Stimulated activated naive CD8-positive, alpha-beta T cell treated with anti-CD3 and anti-CD28 coated beads, Interleukin-15, Interleukin-2, amounts not matched to agents 100 U/mL and 50 U/mL, for 24 hours (primary cell): ENCODE measurements at regions not wholly inside any gene's neighbourhood (a gene's known extent, or its start where the extent isn't known, plus 50 kb on each side); places are given as distances from the start of the nearest gene placed in this dataset.

Experiments used
- ATAC-seq: fragments of 150-1000 bp; cut with Tn5 transposase; one replicate; pipeline ENCODE4 v1.10.0; 2021
- DNase-seq: peaks from one replicate; pipeline ENCODE4 v3.0.0; 2021

- DNase-seq (no peak), ATAC-seq (no peak)
These were observed 343.9 kb upstream of the CADM1 start for GRCh38 chr11:115848080-115848479.

GRCh38 chr11:115845872-115846271 is 341.7 kb upstream of the CADM1 start:
- ATAC-seq: no peak
- no peak for DNase-seq

GRCh38 chr11:115843685-115844084 is 339.5 kb upstream of the CADM1 start:
- ATAC-seq (no peak), DNase-seq (no peak)

GRCh38 chr11:115843111-115843510 is 338.9 kb upstream of the CADM1 start:
- DNase-seq (no peak), ATAC-seq (no peak)

- no peak for ATAC-seq
- DNase-seq: no peak
These were observed 315.8 kb upstream of the CADM1 start for GRCh38 chr11:115820026-115820425.

- DNase-seq (no peak), ATAC-seq (no peak)
These were observed 314.8 kb upstream of the CADM1 start for GRCh38 chr11:115819014-115819413.

DNA sequence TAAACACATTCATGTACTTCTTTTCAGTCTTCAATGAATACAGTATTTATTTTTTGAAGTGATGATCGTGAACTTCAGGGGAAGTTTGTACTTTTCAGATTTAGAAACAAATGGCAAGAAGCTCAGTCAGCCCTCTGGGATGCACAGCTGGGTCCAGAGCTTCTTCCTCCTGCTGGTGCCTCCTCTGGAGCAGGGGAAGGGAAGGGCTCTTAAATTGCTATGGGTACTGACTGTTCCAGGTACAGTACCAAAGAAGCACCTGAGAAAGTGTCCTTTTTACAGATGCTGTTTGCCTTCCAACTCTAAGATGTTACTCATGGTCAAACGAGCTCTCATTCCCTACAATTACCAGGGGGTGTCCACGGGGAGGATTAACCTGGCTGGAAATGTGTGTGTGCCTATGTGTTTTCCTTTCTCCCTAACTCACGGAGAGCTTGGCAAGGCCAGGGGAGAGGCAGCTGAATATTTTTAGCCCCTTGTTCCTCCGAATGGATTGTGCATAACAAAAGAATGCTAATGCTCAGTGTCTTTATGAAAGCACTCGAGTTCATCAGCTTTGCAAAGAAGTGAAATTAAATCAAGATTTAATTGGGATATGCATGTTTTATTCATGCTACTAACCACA is 313.7 kb upstream of the CADM1 start:
- no peak for DNase-seq
- no peak for ATAC-seq

GRCh38 chr11:115808351-115808940 is 304.2 kb upstream of the CADM1 start:
- DNase-seq: no peak
- no peak for ATAC-seq

DNA sequence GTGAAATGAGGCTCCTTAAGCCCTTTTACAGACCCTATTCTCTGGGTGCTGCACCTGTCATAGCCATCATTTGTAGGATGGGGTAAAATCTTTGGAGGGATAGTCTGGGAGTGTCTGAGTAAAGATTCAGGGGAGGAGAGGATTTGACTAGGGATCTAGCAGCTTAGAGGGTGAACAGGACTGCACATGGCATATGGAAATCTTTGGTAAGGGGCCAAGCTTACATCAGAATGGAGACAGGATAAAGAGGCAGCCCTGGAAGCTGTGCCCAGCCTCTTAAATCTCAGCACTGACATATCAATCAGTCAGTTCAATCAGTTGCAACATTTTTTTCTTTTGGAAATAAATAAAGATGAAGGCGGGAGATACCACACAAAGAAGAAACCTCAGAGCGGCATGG is 301.8 kb upstream of the CADM1 start:
- ATAC-seq (no peak), DNase-seq (no peak)

- no peak for ATAC-seq
- DNase-seq: no peak
These were observed 299.0 kb upstream of the CADM1 start for GRCh38 chr11:115803073-115803740.

GRCh38 chr11:115802641-115803040 is 298.4 kb upstream of the CADM1 start:
- DNase-seq (no peak), ATAC-seq (no peak)

GRCh38 chr11:115792903-115793302 is 288.7 kb upstream of the CADM1 start:
- DNase-seq (no peak), ATAC-seq (no peak)

GRCh38 chr11:115787302-115787701 is 283.1 kb upstream of the CADM1 start:
- no peak for DNase-seq

DNA sequence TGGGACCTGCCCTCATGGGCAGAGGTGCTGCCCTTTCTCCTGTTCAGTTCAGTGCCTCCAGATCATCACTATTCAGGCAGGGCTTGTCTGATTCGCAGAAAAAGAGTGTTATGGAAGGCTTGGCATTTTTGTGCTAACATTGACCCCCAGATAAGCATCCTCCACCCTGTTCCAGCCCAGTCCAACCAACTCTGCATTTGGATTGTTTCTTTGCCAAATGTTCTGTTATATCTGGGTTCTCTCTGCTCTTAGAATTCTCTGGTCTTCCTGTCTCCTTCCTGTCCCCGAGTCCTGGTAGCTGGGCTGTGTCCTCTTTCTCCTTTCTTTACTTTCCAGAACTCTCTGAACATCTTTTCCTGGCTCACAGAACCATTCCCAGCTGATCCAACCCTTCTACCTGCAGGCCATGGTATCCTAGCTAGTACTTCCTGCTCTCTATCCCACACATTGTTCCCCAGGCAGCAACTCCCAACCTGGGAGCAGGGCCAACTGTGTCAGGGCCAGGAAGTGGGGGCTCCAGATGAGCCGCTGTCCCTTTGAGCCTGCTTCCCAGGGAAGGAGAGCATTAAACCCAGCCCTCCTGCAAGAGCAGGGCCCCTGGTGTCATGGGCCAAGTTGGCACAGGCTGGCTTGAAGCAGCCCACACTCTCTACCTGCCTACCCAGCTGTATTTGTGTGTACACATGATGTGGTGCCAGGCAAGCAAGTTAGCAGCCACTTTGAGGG is 280.7 kb upstream of the CADM1 start:
- ATAC-seq: no peak
- no peak for DNase-seq

More at GRCh38 chr11:115787302-115787701, 283.1 kb upstream of the CADM1 start:
- ATAC-seq: no peak

- ATAC-seq: no peak
- DNase-seq: no peak
These were observed 276.6 kb upstream of the CADM1 start for GRCh38 chr11:115780646-115781362.

GRCh38 chr11:115778928-115779650 is 274.9 kb upstream of the CADM1 start:
- no peak for DNase-seq
- ATAC-seq: no peak

DNA sequence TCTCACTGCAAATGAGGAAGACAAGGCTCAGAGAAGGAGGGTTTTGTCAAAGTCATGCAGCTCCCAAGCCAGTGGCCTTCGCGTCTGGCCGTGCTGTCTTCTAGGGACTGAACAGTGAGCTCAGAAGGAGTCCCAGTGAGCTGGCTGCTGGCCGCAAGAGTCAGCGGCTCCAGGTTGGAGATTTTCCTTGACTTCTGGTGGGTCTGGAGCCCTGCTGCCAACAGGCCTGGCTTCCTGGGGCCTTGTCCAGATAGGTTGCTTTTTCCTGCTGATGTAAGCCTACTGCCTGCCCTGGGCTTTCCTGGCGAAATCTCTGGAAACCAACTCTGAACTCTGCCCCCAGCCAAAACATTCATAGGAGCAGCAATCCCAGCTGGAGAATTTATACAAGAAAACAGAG is 272.7 kb upstream of the CADM1 start:
- no peak for DNase-seq

GRCh38 chr11:115775846-115776245 is 271.6 kb upstream of the CADM1 start:
- DNase-seq (no peak), ATAC-seq (no peak)

More for the DNA sequence above, 272.7 kb upstream of the CADM1 start:
- ATAC-seq: no peak

DNA sequence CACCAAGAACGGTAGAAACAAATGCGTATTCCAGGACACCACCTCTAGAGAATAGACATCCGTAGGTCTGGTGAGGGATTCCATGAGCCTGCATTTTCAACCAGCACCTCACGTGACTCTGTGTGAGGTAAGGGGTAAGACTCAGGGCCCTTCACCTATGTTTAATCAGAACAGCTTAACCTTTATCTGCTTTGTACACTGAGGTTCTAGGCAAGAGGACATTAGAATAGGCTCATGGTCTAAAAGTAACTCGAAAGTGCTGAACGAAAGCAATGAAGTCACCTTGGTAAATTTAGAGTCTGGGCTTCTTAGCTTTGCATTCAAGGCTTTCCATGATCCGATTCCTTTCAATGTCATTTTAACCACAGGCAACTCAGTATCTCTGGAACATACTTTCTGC is 270.5 kb upstream of the CADM1 start:
- no peak for ATAC-seq
- no peak for DNase-seq

DNA sequence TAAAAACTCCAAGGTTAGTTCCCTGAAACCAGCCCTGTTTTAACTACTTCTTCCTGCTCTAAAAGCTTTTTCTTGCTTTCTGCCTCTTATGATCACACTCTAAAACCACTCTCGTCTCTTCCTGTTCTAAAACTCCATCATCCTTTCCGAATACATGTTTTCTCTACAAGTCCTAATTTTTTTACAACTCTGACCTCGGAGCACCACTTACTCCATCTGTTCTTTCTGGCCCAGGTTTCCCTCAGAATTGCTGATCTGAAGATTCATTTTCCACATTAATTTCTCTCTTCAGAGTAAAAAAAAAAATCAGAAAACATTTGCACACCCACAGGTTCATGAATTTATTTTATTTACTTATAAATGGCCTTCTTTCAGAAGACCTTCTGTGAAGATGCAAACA is 265.7 kb upstream of the CADM1 start:
- DNase-seq (no peak), ATAC-seq (no peak)

- DNase-seq (no peak), ATAC-seq (no peak)
These were observed 263.7 kb upstream of the CADM1 start for GRCh38 chr11:115767883-115768282.
